NCI-H226 (cell line): ENCODE measurements at regions not wholly inside any gene's neighbourhood (a gene's known extent, or its start where the extent isn't known, plus 50 kb on each side); places are given as distances from the start of the nearest gene placed in this dataset.

Source experiments
- DNase-seq: peaks from one replicate; pipeline ENCODE4 v3.0.0-alpha.2; 2015

- no peak for DNase-seq
These were observed 123.8 kb upstream of the RET start for GRCh38 chr10:42952931-42953683.

- DNase-seq = no peak
These were observed 122.9 kb upstream of the RET start for GRCh38 chr10:42953684-42954674.

- no peak for DNase-seq
These were observed 121.9 kb upstream of the RET start for GRCh38 chr10:42954766-42955492.

GRCh38 chr10:42955493-42955889 lies 121.4 kb upstream of the RET start:
- DNase-seq = no peak

GRCh38 chr10:42956045-42956444 lies 120.8 kb upstream of the RET start:
- no peak for DNase-seq

- DNase-seq = no peak
These were observed 118.6 kb upstream of the RET start for GRCh38 chr10:42958142-42958868.

- DNase-seq = no peak
These were observed 117.0 kb upstream of the RET start for GRCh38 chr10:42959833-42960232.

- peak; percentile 12 for DNase-seq
These were observed 116.3 kb upstream of the RET start for GRCh38 chr10:42960491-42960990.

- no peak for DNase-seq
These were observed 115.7 kb upstream of the RET start for GRCh38 chr10:42960991-42961795.

GRCh38 chr10:42961796-42962109 lies 115.1 kb upstream of the RET start:
- DNase-seq = no peak

GRCh38 chr10:42962110-42962901 lies 114.6 kb upstream of the RET start:
- DNase-seq = no peak

GRCh38 chr10:42962902-42963231 lies 114.0 kb upstream of the RET start:
- no peak for DNase-seq

- DNase-seq = no peak
These were observed 113.6 kb upstream of the RET start for GRCh38 chr10:42963312-42963711.

GRCh38 chr10:42969147-42969546 lies 107.7 kb upstream of the RET start:
- DNase-seq = no peak

GRCh38 chr10:42969909-42970308 lies 107.0 kb upstream of the RET start:
- DNase-seq = no peak

- DNase-seq = no peak
These were observed 106.2 kb upstream of the RET start for GRCh38 chr10:42970451-42971250.

- no peak for DNase-seq
These were observed 105.6 kb upstream of the RET start for GRCh38 chr10:42971251-42971599.

- DNase-seq = no peak
These were observed 103.9 kb upstream of the RET start for GRCh38 chr10:42972946-42973345.

- DNase-seq = no peak
These were observed 103.5 kb upstream of the RET start for GRCh38 chr10:42973411-42973810.
